AG09319 (cell line): ENCODE measurements at regions not wholly inside any gene's neighbourhood (a gene's known extent, or its start where the extent isn't known, plus 50 kb on each side); places are given as distances from the start of the nearest gene placed in this dataset.

Experiments used
- DNase-seq: peaks from one replicate; pipeline ENCODE4 v3.0.0-alpha.2; 2010; ENCODE audit warnings: low read depth; ENCODE audit errors: extremely low read depth
- TF ChIP-seq, protein P1 (sequence below): IDR thresholded peaks from 2 replicates; pipeline ENCODE4 v1.5.1; 2011; ENCODE audit warnings: low read depth, mild to moderate bottlenecking, inconsistent platforms, low read length, moderate library complexity

DNA sequence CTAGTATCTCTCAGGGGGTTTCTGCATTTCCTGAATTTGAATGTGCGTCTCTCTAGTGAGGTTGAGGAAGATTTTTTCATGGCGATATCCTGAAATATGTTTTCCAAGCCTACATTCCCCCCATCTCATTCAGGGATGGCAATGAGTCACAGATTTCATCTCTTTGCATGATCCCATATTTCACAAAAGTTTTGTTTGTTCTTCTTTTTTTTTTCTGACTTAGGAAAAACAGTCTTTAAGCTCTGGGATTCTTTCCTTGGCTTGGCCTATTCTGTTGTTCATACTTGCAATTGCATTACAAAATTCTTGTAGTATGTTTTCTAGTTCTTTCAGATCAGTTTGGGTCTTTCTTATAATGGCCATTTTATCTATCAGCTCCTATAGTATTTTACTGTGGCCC is 136.5 kb downstream of the DSEL start:
- DNase-seq = no peak
- TF ChIP-seq, protein P1, sequence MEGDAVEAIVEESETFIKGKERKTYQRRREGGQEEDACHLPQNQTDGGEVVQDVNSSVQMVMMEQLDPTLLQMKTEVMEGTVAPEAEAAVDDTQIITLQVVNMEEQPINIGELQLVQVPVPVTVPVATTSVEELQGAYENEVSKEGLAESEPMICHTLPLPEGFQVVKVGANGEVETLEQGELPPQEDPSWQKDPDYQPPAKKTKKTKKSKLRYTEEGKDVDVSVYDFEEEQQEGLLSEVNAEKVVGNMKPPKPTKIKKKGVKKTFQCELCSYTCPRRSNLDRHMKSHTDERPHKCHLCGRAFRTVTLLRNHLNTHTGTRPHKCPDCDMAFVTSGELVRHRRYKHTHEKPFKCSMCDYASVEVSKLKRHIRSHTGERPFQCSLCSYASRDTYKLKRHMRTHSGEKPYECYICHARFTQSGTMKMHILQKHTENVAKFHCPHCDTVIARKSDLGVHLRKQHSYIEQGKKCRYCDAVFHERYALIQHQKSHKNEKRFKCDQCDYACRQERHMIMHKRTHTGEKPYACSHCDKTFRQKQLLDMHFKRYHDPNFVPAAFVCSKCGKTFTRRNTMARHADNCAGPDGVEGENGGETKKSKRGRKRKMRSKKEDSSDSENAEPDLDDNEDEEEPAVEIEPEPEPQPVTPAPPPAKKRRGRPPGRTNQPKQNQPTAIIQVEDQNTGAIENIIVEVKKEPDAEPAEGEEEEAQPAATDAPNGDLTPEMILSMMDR = no peak

DNA sequence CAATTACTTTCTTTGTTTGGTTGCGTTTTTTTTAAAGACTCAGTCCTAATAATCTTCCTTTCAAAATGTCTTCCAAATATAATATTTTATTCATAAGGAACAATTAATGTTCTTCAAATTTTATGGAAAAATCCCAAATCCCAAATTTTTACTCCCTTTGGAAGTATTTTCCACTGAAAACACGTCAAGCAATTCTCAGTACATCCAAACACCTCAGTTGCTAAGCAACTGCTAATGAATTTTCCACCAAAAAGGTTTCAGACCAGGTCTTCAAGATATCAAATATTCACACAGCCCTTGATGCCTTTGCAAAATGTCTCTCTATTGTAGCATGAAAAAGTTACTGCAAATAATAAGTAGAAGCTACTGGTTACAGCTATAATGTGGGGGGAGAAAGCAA is 140.1 kb downstream of the DSEL start:
- TF ChIP-seq, protein P1 = no peak
- no peak for DNase-seq

DNA sequence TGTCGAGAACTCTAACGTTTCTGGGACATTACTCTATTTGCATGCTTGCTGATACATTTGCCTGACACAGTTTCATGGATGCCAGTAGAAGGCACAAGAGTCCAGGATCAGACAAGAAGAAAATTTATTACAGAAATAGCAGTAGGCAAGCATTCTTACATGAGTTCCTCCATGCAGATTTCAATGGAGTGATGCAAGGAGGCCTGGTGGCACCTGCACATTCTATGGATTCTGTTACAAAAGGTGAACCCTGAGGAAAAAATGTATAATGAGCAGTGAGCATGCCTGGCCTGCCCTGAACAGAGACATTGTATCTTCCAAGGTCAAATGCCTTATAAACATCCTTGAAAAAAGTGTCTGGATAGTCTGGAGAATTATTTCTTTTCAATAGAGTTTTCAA is 142.9 kb downstream of the DSEL start:
- TF ChIP-seq, protein P1 = no peak
- DNase-seq = no peak

DNA sequence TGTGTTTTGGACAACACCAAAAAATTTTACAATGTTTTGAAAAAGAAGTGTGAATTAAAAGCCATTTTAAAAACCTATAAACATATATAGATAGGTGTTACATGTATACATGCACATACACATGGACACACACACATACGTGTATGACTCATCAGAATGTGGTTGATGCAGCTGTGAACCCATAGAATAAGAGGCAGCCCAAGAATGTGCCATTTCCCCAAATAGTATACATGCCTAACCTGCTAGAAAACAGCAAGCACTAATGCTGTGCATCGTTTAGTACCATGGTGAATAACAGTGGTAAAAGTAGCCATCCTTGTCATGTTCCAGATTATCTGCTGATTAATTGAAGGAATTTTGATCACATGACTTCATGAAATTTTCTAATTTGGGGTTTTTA is 149.0 kb downstream of the DSEL start:
- no peak for DNase-seq
- TF ChIP-seq, protein P1 = no peak

DNA sequence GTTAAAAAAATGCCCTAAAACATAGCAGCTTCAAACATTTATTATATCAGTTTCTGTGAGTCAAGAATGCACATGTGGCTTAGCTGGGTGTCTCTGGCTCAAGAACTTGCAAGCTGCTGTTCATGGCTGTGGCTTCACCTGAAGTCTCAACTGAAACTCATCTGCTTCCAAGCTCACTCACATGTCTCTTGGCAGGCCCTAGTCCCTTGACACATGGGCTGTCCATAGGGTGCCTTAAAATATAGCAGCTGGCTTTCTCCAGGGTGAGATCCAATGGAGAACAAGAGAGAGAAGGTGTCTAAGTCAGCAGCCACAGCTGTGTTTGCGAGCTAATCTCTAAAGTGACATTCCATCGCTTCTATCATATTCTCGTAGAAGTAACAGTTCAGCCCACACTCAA is 152.8 kb downstream of the DSEL start:
- DNase-seq = no peak
- TF ChIP-seq, protein P1 = no peak

DNA sequence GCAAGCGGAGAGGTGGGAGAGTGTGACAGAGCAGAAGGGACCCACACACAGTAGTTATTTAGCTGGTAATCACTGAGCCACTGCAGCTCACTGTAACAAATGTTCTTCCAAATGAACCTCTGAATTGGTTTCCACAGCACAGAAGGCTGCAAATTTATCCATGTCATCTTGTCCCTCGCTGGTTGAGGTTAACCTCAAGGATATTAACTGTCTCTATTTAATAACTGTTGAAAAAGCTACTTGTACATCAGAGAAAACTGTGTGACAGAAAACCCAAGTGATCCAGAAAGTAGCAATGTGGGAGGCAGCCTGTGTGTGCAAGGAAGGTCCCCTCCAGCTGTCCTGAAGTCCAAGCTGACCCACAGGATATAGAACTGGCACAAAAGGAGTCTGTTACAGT is 153.6 kb downstream of the DSEL start:
- TF ChIP-seq, protein P1 = no peak
- no peak for DNase-seq

DNA sequence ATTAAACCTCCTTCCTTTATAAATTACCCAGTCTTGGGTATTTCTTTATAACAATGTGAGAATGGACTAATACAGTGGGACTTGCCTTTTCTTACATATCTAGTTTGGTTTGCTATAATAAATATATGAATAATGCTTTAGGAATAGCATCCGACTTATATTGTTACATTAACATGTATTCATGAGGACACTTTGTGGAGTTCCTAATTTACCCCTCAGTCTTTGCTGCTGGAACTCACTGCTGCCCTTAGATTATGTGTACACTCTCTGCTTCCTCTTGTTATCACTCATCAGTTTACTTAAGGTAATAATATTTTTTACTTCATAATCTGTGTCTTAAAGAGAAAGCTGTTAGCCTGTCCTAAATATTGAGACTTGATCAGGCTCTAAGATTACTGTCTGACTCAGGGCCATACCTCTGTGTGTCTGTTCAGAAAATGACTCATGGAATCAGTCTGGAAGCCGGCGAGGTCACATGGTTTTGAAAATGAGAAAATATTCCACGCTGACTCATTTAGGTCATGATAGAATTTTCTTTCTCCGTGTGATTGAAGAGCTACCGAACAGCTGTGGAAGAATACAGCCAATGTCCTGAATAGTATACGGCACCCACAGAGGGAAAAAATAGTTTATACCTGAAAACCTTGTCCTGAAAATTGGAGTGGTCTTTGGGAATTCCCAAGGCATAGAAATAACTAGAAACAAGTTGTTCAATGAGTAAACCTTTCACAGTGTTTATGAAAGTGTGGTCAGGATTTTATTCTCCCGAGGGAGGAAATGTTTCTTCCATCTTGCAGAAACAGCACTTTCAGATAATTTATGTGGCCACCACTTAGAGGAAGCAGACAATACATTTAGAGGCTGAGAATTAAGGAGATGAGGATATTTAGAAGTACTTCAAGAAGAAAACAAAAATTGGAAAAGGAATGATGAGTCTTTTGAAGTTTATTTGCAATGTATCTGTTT is 156.4 kb downstream of the DSEL start:
- DNase-seq = peak; percentile 60

More for the DNA sequence above, 156.4 kb downstream of the DSEL start:
- TF ChIP-seq, protein P1 = no peak
